OCI-LY7 (cell line): ENCODE measurements at regions not wholly inside any gene's neighbourhood (a gene's known extent, or its start where the extent isn't known, plus 50 kb on each side); places are given as distances from the start of the nearest gene placed in this dataset.
A peak's percentile ranks its signal among the peaks of the same experiment; 100 is the strongest.

Experiments used
- BruUV-seq: library from RNA; stranded (reverse); fragments of 400-500 nt; replicated peaks from 2 replicates; lab custom pipeline; 2021; lab: Mats Ljungman, UMichigan
- CTCF ChIA-PET: fragments of 300-600 bp; sonication (Branson Sonifier 250); formaldehyde crosslinking; loops from one replicate; lab custom pipeline; 2022; ENCODE audit warnings: antibody characterized with exemption; ENCODE audit not compliant: unreplicated experiment; lab: Charles Lee
- POLR2A ChIA-PET: fragments of 300-600 bp; sonication (Branson Sonifier 250); formaldehyde crosslinking; loops from one replicate; lab custom pipeline; 2022; ENCODE audit warnings: antibody characterized with exemption; lab: Charles Lee
- DNase-seq: peaks from one replicate; pipeline ENCODE4 v3.0.0-alpha.2; 2015; ENCODE audit warnings: low spot score
- H2AFZ ChIP-seq: fragments of 200-600 bp; sonication (generic), shearing (Covaris generic); 2 replicates; pipeline ENCODE4 v1.6.1; 2014; ENCODE audit warnings: mild to moderate bottlenecking, antibody characterized with exemption, low read length, moderate library complexity
- H3K27ac ChIP-seq: fragments of 200-600 bp; sonication (generic); 2 replicates; pipeline ENCODE4 v1.5.1; 2014; ENCODE audit warnings: mixed run types, low read depth, mild to moderate bottlenecking, moderate library complexity, low read length, inconsistent platforms; ENCODE audit not compliant: poor library complexity, severe bottlenecking
- H3K36me3 ChIP-seq: fragments of 200-600 bp; sonication (generic); 2 replicates; pipeline ENCODE4 v1.6.1; 2014; ENCODE audit warnings: mild to moderate bottlenecking, antibody characterized with exemption, low read length, moderate library complexity, mixed read lengths; ENCODE audit not compliant: insufficient read depth
- H3K4me1 ChIP-seq: fragments of 200-600 bp; sonication (generic); 2 replicates; pipeline ENCODE4 v1.5.1; 2014; ENCODE audit warnings: mild to moderate bottlenecking, low read length; ENCODE audit not compliant: insufficient read depth, poor library complexity, severe bottlenecking
- H3K4me2 ChIP-seq: fragments of 200-600 bp; sonication (generic); 2 replicates; pipeline ENCODE4 v1.6.1; 2014; ENCODE audit warnings: mild to moderate bottlenecking, low read length
- H3K4me3 ChIP-seq: fragments of 200-600 bp; sonication (generic); 2 replicates; pipeline ENCODE4 v1.5.1; 2014; ENCODE audit warnings: mild to moderate bottlenecking, low read depth, low read length; ENCODE audit not compliant: poor library complexity, severe bottlenecking
- H3K79me2 ChIP-seq: fragments of 200-600 bp; sonication (generic); 2 replicates; pipeline ENCODE4 v1.6.1; 2016; ENCODE audit warnings: low read depth, mild to moderate bottlenecking, low read length, moderate library complexity, mixed read lengths; ENCODE audit not compliant: insufficient read depth
- H3K9me2 ChIP-seq: fragments of 200-600 bp; sonication (generic); 2 replicates; pipeline ENCODE4 v1.6.1; 2016; ENCODE audit warnings: mild to moderate bottlenecking, low read length, mixed read lengths; ENCODE audit not compliant: insufficient read depth
- H3K9me3 ChIP-seq: fragments of 200-600 bp; sonication (generic); 2 replicates; pipeline ENCODE4 v1.6.1; 2014; ENCODE audit warnings: mild to moderate bottlenecking, mixed run types, low read length, mixed read lengths
- H4K20me1 ChIP-seq: fragments of 200-600 bp; sonication (generic); 2 replicates; pipeline ENCODE4 v1.6.1; 2014; ENCODE audit warnings: mild to moderate bottlenecking, antibody characterized with exemption, low read length, moderate library complexity, mixed read lengths; ENCODE audit not compliant: insufficient read depth
- CTCF ChIP-seq: fragments of 200-600 bp; sonication (generic); conservative IDR thresholded peaks from 2 replicates; pipeline ENCODE4 v1.5.1; 2014; ENCODE audit warnings: mild to moderate bottlenecking, antibody characterized with exemption, low read length, moderate library complexity, mixed read lengths
- EZH2phosphoT487 ChIP-seq: fragments of 200-600 bp; sonication (generic); IDR thresholded peaks from 2 replicates; pipeline ENCODE4 v1.6.1; 2018; ENCODE audit warnings: low read depth, borderline replicate concordance, mild to moderate bottlenecking, mixed run types, antibody characterized with exemption, low read length, moderate library complexity, mixed read lengths
- intact Hi-C: fragments of 100-400 bp; cut with micrococcal nuclease; formaldehyde crosslinking; loops from one replicate; pipeline ENCODE4 v1.10.0; 2022; ENCODE audit not compliant: unreplicated experiment

GRCh38 chr14:22320362-22320750 lies 268.7 kb downstream of the DAD1 start:
- Histone ChIP-seq H3K4me1 (no peaks in the 10 kb centered on the region), H3K4me3 (no peak overlapping the region), H3K36me3 (no peaks in the 10 kb centered on the region), H3K27ac (no peak overlapping the region), H3K79me2 (no peaks in the 10 kb centered on the region), H3K9me2 (no peaks in the 10 kb centered on the region), H4K20me1 (no peaks in the 10 kb centered on the region), H3K4me2 (no peak overlapping the region), H2AFZ (peak overlapping the region; percentile 43; the same call in 1 of the 2 replicates), H3K9me3 (no peaks in the 10 kb centered on the region)
- CTCF ChIA-PET, result interaction anchor here (0.9 to 1.3 kb wide), 2 partner anchors 32 to 55 kb away, joined by 3 read pairs; no protein-coding TSS in a partner anchor
- POLR2A ChIA-PET, result interaction anchor here (1.5 kb wide), 1 partner anchor 69 kb away, joined by 3 read pairs; no protein-coding TSS in a partner anchor
- intact Hi-C loops, result no loop called here
- no peak for TF ChIP-seq EZH2phosphoT487
- no peak for TF ChIP-seq CTCF
- BruUV-seq, result no TSS peak
- DNase-seq, result no peak

GRCh38 chr14:22319526-22320361 lies 269.3 kb downstream of the DAD1 start:
- H3K79me2 ChIP-seq, result no peaks in the 10 kb centered on the region
- no peaks in the 10 kb centered on the region for H3K9me2 ChIP-seq
- CTCF ChIA-PET, result interaction anchor here (0.6 to 1.3 kb wide), 3 partner anchors 32 to 56 kb away, joined by 3 read pairs; no protein-coding TSS in a partner anchor
- H3K4me3 ChIP-seq, result no peak overlapping the region
- H3K36me3 ChIP-seq, result no peaks in the 10 kb centered on the region
- H3K27ac ChIP-seq, result no peak overlapping the region
- H4K20me1 ChIP-seq, result no peaks in the 10 kb centered on the region
- H3K9me3 ChIP-seq, result no peaks in the 10 kb centered on the region
- no TSS peak for BruUV-seq
- DNase-seq, result peak; percentile 77
- peak overlapping the region; percentile 43; the same call in 1 of the 2 replicates for H2AFZ ChIP-seq
- intact Hi-C loops, result loop anchor here (2.0 to 5.0 kb wide), 2 partner anchors 55 to 238 kb away; no protein-coding TSS in a partner anchor
- POLR2A ChIA-PET, result interaction anchor here (1.5 kb wide), 1 partner anchor 70 kb away, joined by 3 read pairs; no protein-coding TSS in a partner anchor
- peak; percentile 94 for TF ChIP-seq CTCF
- no peak for TF ChIP-seq EZH2phosphoT487
- peaks cover under 1% of the 10 kb centered on the region for H3K4me1 ChIP-seq
- H3K4me2 ChIP-seq, result no peak overlapping the region
